Esophagus squamous epithelium (tissue), 4 donors: ENCODE measurements at regions not wholly inside any gene's neighbourhood (a gene's known extent, or its start where the extent isn't known, plus 50 kb on each side); places are given as distances from the start of the nearest gene placed in this dataset.

ENCODE experiments used
- POLR2A ChIP-seq, 4 donors: fragments of 450-650 bp; IDR thresholded peaks; one replicate each; pipeline ENCODE4 v1.6.1; 2017; ENCODE audit warnings: antibody characterized with exemption in 4 of 4, mild to moderate bottlenecking in 4 of 4, moderate library complexity in 3 of 4
- TF ChIP-seq, protein P1 (sequence below), 6 experiments: fragments of 450-650 bp in 4 of 6; fragments of 200-600 bp in 2 of 6; sonication (generic) in 2 of 6; IDR thresholded peaks; one replicate each; pipeline ENCODE4 v1.5.1; 2016 to 2019; ENCODE audit warnings: antibody characterized with exemption in 6 of 6, mild to moderate bottlenecking in 4 of 6, moderate library complexity in 4 of 6

DNA sequence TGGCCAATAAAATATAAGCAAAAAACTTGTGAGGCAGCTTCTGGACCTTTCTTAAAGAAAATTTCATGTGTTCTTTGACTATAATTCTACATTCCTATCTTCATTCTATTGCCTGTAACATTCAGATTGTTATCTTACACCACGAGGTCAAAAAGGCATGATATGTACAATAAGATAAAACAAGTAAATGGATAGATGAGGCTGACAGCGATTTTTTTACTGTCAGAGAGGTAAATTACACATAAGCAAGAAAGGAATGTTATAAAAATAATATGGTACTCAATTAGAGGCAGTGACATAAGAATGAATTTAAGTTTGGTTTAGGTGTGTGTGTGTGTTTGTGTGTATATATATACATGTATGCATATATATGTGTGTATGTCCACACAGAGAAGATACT is 660.0 kb downstream of the C12orf50 start:
- TF ChIP-seq, protein P1, sequence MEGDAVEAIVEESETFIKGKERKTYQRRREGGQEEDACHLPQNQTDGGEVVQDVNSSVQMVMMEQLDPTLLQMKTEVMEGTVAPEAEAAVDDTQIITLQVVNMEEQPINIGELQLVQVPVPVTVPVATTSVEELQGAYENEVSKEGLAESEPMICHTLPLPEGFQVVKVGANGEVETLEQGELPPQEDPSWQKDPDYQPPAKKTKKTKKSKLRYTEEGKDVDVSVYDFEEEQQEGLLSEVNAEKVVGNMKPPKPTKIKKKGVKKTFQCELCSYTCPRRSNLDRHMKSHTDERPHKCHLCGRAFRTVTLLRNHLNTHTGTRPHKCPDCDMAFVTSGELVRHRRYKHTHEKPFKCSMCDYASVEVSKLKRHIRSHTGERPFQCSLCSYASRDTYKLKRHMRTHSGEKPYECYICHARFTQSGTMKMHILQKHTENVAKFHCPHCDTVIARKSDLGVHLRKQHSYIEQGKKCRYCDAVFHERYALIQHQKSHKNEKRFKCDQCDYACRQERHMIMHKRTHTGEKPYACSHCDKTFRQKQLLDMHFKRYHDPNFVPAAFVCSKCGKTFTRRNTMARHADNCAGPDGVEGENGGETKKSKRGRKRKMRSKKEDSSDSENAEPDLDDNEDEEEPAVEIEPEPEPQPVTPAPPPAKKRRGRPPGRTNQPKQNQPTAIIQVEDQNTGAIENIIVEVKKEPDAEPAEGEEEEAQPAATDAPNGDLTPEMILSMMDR (IDR thresholded peaks at IDR 0.05) = no peak
- no peak for TF ChIP-seq POLR2A (IDR thresholded peaks at IDR 0.05)
